Right ventricle myocardium superior (tissue), 1 donor: ENCODE measurements at regions not wholly inside any gene's neighbourhood (a gene's known extent, or its start where the extent isn't known, plus 50 kb on each side); places are given as distances from the start of the nearest gene placed in this dataset.
"Not testable (repeated sequence)": the region's sequence is repeated elsewhere in the genome, so short reads cannot be mapped to it uniquely, and the experiment has no call there.

Experiments
- ATAC-seq: fragments of 200-7000 bp; cut with Tn5 transposase; one replicate; pipeline ENCODE4 v1.9.1; 2020; ENCODE audit warnings: mild to moderate bottlenecking; ENCODE audit not compliant: poor library complexity
- DNase-seq: peaks from one replicate; pipeline ENCODE4 v3.0.0-alpha.2; 2020
- intact Hi-C: fragments of 100-400 bp; cut with DNase I; formaldehyde crosslinking; loops from one replicate; pipeline ENCODE4 v1.11.2; 2022
- donor health status: DM: no; HTN: yes; CAD: no; lungs with severe emphysema.

- DNase-seq = no peak
- intact Hi-C loops = no loop called here
- ATAC-seq = no peak
These were observed 431.6 kb upstream of the VRK2 start for GRCh38 chr2:57614988-57615387.

- intact Hi-C loops = no loop called here
- DNase-seq (no peak), ATAC-seq (no peak)
These were observed 430.6 kb upstream of the VRK2 start for GRCh38 chr2:57615855-57616556.

DNA sequence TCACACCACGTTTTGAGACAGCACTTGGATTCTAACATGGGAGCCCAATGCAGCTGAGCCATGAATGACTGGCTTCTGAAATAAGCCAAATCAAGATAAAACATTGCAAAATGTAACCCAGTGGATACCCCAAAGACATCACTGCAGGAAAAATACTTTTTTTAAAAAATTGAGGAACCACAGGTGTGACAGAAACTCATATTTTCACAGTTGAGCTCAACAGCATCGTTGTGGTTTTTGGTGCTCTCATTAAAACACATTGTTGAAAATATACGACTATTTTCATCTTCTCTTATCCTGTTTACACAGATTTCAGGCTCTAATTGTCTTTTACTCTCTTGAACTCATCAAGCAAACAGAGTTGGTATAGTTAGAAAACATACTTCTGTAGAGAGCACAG is 429.3 kb upstream of the VRK2 start:
- no peak for DNase-seq
- ATAC-seq = no peak
- intact Hi-C loops = no loop called here

GRCh38 chr2:57621122-57621663 is 425.4 kb upstream of the VRK2 start:
- DNase-seq = no peak
- ATAC-seq = no peak
- intact Hi-C loops = no loop called here

DNA sequence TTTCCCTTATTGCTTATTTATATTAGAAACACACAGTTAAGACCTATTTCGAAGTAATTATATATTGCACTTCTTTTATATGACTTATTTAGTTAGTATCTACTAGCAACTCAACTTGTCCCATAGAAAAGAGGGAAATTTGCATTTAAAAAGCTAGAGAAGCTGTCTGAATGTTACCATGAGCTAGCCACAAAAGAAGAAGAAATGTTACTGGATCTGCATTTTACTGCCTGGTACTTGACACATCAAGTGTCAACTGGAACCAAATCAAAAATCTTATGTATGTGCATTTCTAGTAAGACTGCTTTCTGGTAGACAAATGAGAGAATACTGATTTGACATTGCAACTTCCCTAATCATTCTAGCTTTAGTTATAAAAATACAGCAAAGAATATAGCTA is 424.6 kb upstream of the VRK2 start:
- intact Hi-C loops = no loop called here
- no peak for DNase-seq
- no peak for ATAC-seq

- intact Hi-C loops = no loop called here
- DNase-seq (no peak), ATAC-seq (no peak)
These were observed 390.4 kb upstream of the VRK2 start for GRCh38 chr2:57656198-57656597.

DNA sequence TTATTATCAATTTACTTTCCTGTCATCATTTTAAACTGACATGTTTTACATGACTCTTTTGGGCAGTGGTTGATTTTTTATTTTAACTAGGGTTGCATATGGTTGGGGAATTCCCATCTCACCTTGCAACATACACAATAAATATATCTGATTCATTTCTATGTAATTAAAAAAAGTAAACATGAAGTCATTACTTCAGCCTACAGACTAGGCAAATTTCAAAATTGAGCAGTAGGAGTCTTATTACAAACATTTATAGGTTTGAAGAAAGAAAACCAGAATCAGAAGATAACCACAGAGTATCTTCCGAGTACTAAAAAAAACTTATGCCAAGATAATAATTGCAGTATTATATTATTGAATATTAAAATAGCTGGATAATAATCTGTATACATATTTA is 377.0 kb upstream of the VRK2 start:
- ATAC-seq = no peak
- intact Hi-C loops = no loop called here

DNA sequence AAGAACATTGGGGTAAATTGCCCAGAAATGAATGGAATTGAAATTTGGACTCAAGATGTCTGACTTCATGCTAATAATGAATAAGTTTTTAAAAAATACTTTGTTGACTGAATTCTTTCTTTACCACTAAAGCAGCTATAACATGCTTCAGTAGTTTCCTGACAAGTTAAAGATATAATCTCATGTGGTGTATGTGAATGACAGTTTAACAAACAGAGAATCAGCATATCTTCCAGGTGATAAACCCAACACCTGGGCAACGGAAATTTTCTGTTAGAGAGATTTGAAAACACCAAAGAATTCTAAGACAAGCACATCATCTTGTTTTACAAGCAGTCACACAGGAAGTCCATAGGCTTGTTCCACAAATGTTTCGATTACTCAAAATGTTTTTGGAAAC is 372.6 kb upstream of the VRK2 start:
- ATAC-seq (no peak), DNase-seq (no peak)
- intact Hi-C loops = no loop called here

More for the DNA sequence above, 377.0 kb upstream of the VRK2 start:
- no peak for DNase-seq

DNA sequence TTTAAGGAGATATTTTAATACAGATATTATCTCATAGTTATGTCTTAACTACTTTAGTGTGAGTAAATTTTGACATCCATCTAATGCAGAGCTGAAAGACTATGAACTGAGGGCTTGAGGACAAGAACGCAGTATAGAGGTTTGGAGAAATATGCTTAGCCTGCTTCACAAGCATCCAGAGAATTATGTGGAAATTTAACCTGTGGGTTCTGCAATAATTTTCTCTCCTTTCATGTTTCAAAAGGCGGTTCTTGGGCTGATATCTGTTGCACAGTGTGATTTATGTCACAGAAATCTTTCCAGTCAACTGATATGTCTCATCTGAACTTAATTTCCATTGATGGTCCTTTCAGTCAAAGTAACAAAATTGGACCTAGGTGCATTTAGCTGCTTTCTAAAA is 371.9 kb upstream of the VRK2 start:
- DNase-seq (no peak), ATAC-seq (no peak)
- intact Hi-C loops = no loop called here

DNA sequence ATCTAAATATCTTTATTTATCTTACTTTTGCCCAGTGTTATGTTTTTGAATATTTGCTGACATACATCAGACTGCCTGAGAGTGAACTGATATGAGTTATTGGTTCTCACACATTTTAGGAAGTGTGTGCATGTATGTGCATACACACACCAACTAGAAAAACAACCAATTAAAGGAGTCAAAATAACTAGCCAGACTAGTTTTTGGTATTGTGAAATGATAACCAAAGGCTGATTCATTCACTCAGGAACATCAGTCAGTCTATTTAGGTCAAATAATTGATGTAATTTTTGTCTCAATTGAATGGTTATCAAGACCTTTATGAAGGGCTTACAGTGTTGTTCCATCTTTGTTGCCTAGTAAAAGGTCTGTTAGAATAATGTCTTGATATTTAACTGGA is 369.3 kb upstream of the VRK2 start:
- no peak for ATAC-seq
- intact Hi-C loops = no loop called here
- no peak for DNase-seq

- ATAC-seq (no peak), DNase-seq (no peak)
- intact Hi-C loops = no loop called here
These were observed 365.0 kb upstream of the VRK2 start for GRCh38 chr2:57681650-57682049.

DNA sequence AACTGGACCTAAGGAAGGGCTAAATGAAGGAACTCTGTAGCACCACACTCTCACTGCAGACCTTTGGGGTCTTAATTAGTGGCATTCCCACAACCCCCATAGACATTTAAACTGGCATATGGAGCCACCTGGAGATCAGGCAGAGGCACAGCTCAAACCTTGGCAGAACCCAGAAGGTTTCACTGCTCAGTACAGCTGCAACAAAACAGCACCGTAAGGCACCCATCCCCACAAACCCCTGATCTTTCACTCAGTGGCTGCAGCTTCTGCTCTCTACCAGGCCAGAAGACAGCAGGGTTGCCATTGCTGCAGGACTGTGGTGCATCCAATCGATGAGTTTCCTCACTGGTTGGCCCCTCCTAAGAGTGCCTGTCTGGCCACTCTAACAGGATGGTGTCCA is 361.6 kb upstream of the VRK2 start:
- no peak for ATAC-seq
- no peak for DNase-seq
- intact Hi-C loops = no loop called here

GRCh38 chr2:57692395-57692794 is 354.2 kb upstream of the VRK2 start:
- ATAC-seq = no peak
- intact Hi-C loops = no loop called here
- no peak for DNase-seq

GRCh38 chr2:57693177-57693576 is 353.4 kb upstream of the VRK2 start:
- intact Hi-C loops = no loop called here
- DNase-seq = no peak
- no peak for ATAC-seq

GRCh38 chr2:57693965-57694364 is 352.6 kb upstream of the VRK2 start:
- intact Hi-C loops = no loop called here
- ATAC-seq (no peak), DNase-seq (no peak)

DNA sequence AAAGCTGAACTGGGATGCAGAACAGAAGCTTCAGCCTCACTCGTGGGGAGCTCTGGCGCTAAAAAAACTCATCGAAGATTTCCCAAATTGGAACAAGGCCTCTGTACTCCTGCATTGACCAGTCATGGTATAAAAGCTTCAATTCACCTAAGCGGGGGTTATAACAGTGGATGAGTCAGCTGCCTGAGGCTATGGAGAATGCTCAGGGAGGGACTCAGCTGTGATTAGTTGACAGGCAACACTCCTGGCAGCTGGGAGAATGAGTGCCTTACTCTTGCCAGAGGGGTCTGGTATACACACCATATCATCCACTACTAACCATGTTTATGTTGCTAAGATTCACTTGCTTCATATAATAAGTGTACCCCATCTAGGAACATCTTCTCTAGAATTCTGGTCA is 350.6 kb upstream of the VRK2 start:
- DNase-seq (no peak), ATAC-seq (no peak)
- intact Hi-C loops = no loop called here

DNA sequence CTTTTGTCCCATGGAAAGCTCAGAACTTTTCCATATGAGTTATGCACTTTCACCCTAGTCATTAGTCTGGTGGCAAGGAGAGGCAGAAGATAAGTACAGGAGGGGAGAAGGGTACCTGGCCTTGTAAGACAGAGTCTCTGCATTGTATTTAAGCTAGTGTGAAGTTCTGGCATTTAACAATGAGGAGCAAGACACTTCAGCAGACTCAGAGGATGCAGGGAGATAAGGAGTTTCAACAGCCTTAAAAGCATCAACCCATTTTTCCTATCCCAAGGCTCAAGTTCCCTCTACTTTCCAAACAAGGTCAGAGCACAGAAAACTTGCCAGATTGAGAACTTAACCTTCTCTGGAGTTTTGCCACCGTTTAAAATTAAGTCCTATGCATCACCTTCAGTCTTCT is 348.2 kb upstream of the VRK2 start:
- ATAC-seq (no peak), DNase-seq (no peak)
- intact Hi-C loops = no loop called here

GRCh38 chr2:57698935-57699449 is 347.6 kb upstream of the VRK2 start:
- ATAC-seq (no peak), DNase-seq (no peak)
- intact Hi-C loops = no loop called here

GRCh38 chr2:57701391-57701791 is 345.2 kb upstream of the VRK2 start:
- DNase-seq = no peak
- intact Hi-C loops = no loop called here
- ATAC-seq = no peak

DNA sequence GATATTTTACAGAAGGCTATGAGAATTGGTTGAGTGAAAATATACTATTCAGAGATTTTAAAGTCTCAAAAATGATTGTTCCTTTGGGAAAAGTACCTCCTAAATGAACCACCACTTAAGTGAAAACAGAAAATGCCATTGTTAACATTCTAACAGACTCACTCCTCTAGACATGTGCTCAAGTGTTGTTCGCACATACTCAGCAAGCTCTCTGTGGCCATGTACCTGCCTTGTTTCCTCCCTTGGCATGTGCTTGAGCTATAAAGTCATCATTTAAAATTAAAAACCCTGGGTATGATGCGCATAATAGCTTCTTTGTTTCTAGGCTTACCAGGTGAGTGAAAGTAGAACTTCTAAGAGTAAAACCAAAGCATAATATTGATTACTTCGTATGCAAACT is 343.2 kb upstream of the VRK2 start:
- ATAC-seq = no peak
- DNase-seq = no peak
- intact Hi-C loops = no loop called here

DNA sequence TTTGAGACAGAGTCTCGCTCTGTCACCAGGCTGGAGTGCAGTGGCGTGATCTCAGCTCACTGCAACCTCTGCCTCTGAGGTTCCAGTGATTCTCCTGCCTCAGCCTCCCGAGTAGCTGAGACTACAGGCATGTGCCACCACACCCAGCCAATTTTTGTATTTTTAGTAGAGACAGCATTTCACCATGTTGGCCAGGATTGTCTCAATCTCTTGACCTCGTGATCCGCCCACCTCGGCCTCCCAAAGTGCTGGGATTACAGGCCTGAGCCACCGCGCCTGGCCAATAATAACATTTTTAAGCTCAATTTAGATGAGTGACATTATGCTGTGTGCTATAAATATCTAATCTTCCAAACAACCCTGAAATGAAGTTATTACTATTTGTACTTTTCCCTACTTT is 338.8 kb upstream of the VRK2 start:
- DNase-seq, ATAC-seq, intact Hi-C loops: not testable (repeated sequence)
